GM10266 (cell line): ENCODE measurements at regions not wholly inside any gene's neighbourhood (a gene's known extent, or its start where the extent isn't known, plus 50 kb on each side); places are given as distances from the start of the nearest gene placed in this dataset.

Source experiments
- DNase-seq: peaks from one replicate; pipeline ENCODE4 v3.0.0; 2012; ENCODE audit errors: extremely low spot score
- CTCF ChIP-seq: IDR thresholded peaks from 2 replicates; pipeline ENCODE4 v1.5.1; 2012; ENCODE audit warnings: mild to moderate bottlenecking, low read depth; ENCODE audit not compliant: control insufficient read depth, insufficient read depth; ENCODE audit errors: missing control alignments

DNA sequence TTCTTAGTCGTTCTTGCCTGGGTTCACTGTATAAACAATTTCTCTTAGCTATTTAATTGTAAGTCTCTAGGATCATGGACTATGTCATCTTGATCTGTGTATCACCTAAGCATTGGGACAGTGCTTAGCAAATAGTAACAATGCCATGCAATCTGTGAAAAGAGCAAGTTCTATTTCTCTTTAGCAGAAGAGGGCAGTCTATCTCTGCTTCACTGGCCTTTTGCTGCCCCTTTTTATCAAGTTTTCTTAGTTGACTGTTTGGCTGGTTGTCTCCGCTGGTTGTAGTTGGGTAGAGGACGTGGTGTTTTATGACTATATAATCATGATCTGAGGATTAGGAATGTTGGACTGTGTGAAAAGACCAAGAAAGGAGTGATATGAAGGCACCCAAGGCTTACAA lies 315.0 kb downstream of the JRKL start:
- no peak for TF ChIP-seq CTCF
- DNase-seq, result no peak

DNA sequence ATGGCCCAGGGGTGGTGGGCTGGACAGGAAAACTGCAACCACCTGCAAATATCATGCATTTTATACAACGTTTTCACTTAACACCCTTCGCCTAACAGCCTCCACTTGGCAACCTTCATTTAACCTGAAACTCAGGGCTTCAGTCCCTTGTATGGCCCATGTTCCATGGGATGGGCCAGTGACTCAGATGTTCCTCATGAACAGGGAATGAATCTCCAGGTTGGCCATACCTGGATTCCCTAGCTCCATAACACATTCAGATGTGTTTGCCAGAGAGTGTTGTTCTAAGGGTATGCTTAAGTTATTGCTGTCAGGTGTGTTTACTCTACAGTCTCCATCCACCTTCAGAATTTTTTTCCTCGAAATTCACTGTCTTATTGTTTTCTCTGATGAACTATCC lies 316.9 kb downstream of the JRKL start:
- no peak for TF ChIP-seq CTCF
- no peak for DNase-seq

DNA sequence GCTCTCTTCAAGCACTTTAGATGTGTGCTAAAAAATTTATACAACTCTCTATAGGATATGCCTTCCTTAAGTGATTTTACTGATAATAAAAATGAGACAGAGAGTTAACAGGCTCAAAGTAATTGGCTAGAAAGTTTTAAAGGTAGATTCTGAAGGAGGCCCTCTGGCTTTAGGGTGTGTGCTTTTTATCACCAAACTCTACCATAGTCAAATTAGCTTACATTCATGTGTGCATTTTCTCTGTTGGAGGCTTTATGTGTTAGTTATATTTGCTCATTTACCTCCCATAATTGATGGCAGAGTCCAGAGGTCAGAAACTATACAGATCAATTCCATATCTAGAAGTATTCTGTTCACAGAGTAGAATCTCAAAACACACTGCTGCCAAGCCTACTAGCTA lies 317.5 kb downstream of the JRKL start:
- DNase-seq, result no peak
- TF ChIP-seq CTCF, result no peak

DNA sequence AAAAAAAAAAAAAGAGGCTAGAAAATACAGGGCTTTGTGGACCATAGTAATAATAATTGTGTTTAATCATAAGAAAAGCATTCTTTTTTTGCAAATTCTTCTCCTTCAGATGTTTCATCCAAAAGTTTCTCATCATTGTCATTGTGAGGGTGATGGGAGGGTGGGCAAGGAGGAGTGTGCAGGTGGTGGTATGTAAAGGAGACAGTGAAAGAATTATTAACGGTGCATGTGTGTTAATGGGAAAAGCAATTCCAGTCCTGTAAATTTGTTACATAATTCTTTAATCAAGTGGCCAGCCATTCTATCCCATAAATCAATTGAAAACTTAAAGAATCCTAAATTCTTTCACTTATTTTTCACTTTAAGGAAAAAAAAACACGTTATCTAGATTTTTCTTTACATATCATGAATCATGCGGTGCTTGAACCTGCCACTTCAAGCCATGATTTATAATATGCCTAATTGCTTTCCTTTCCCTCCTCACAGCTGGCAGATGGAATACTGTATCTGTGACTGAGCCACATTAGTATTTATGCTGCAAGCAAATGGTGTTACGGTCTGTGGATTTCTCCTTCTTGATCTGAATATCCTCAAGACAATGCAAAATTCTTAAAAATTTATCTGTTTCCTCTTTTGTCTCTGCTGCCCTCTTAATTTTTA lies 318.5 kb downstream of the JRKL start:
- DNase-seq, result no peak
- no peak for TF ChIP-seq CTCF

- DNase-seq, result no peak
- TF ChIP-seq CTCF, result no peak
These were observed 323.5 kb downstream of the JRKL start for GRCh38 chr11:96713301-96713700.

- TF ChIP-seq CTCF, result no peak
- no peak for DNase-seq
These were observed 324.9 kb downstream of the JRKL start for GRCh38 chr11:96714689-96715088.

- DNase-seq, result no peak
These were observed 325.4 kb downstream of the JRKL start for GRCh38 chr11:96715208-96715607.

More at GRCh38 chr11:96715208-96715607, 325.4 kb downstream of the JRKL start:
- no peak for TF ChIP-seq CTCF
